Right kidney (tissue), 1 donor: ENCODE measurements at regions not wholly inside any gene's neighbourhood (a gene's known extent, or its start where the extent isn't known, plus 50 kb on each side); places are given as distances from the start of the nearest gene placed in this dataset.
A peak's percentile ranks its signal among the peaks of the same experiment; 100 is the strongest.
"Not testable (repeated sequence)": the region's sequence is repeated elsewhere in the genome, so short reads cannot be mapped to it uniquely, and the experiment has no call there.

Experiments used
- DNase-seq: peaks from one replicate; pipeline ENCODE4 v3.0.0-alpha.2; 2016

DNA sequence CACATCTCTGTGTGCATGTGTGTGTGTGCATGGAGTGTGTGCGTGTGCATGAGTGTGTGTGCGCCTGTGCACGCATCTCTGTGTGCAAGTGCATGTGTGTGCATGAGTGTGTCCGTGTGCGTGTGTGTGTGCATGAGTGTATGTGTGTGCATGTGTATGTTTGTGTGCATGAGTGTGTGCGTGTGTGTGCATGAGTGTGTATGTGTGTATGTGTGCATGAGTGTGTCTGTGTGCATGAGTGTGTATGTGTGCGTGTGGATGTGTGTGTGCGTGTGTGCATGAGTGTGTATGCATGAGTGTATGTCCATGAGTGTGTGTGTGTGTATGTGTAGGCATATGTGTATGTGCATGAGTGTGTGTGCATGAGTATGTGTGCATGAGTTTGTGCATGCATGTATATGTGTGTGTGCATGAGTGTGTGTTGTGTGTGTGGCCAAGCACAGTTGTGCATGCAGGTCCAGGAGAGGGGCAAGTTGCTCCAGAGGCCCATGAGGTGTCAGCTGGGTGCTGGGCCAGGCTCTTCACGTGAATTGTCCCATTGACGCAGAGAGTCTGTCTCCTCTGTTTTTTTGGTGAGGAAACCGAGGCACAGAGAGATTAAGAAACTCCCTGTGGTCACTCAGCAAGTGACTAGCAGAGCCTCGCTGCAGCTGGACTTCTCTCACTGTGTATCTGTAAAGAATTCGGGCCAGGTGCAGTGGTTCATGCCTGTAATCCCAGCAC, 75.5 kb downstream of the ASB1 start:
- no peak for DNase-seq

DNA sequence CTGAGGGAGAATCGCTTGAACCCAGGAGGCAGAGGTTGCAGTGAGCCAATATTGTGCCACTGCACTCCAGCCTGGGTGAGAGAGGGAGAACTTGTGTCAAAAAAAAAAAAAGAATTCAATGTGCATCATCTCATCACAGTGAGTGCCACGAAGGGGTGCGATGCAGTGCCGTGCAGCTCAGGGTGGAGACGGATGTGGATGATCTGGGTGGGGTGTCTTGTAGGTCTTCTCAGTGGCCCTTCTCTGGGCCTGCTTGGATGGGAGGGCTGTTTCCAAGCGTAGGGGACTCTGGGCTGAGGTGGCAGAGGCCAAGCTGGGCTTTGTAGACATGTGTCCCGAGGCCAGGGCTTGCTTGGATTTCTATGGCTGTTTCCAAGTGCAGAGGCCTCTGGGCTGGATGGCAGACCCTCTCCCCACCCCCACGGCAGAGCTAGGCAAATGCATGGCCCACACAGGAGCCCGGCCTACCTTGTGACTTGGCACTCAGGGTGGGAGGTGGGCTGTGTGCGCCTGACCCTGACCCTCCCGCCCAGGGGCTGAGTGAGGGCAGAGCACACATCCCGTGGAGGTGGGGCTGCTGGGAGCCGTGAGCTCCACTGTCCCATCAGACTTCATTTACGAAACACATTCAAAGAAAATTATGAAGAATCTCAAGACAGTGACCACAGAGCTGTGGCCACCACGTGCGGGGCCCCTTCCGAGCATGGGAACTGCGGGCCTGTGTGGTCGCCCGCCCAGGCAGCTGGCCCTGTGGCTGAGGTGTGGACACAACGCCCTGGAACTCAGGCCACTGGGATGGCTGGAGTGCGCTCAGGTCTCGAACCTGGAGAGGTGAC, 76.4 kb downstream of the ASB1 start:
- DNase-seq, result no peak

DNA sequence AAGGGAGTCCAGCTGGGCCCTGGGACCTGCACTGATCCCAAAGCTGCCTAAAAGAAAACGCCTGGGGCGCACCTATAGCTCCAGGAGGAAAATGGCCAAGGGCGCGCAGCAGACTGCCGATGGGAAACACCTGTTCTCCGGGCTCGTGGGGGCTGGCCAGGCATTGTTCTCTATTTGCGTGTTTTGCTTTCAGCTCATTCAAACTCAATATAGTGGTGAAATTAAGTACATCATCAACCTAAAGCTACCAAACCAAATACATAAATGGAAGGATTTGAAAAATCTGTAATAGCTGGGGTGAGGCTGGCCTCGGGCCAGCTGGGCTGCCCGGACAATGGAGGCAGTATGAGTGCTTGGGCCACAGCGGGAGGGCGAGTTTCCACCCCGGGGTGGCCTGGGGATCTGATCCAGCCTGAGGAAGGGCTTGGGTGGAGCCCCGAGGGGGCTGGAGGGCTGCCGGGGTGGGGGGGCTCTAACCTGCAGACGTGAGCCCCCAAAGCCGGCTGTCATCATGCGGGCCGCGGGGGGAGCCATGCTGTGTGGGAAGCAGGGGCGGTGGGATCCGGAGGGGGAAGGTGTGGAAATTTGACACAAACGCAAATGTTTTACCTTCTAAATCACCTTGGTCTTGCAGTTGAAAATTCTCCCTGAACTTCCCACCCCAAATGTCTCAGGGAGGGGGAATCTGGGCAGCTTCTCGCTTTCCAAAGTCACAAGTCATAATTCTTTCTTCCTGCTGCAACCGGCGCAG, 77.6 kb downstream of the ASB1 start:
- DNase-seq, result peak; percentile 35

DNA sequence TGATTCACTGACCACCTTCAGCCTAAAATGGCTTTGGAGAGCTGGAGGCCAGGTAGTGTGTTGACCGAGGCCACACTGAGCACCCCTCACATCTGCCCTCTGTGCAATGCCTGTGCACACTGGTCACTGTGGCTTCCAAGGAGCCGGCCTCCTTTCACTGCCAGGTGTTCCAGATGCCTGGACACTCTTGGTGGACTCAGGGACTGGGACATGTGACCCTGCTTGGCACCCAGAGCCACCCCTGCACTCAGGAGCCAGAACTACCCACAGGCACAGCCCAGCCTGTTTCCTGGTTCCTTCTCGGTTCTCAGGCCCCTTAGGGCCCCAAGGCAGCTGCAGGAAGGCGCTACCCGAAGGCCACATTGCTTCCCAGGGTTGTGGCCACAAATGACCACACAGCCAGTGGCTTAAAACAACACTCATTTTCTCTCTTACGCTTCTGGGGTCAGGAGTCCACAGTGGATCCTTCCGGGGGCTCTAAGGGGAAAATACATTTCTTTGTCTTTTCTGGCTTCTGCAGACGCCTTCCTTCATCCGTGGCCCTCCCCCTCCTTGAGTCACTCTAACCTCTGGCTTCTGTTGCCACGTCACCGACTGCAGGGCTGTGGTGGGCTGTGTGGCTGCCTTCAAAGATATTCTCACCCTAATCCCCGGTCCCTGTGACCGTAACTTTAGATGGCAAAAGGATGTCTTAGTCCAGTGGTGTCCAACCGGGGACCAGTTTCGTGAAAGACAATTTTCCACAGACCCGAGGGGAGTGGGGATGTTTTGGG, 78.6 kb downstream of the ASB1 start:
- DNase-seq, result no peak

DNA sequence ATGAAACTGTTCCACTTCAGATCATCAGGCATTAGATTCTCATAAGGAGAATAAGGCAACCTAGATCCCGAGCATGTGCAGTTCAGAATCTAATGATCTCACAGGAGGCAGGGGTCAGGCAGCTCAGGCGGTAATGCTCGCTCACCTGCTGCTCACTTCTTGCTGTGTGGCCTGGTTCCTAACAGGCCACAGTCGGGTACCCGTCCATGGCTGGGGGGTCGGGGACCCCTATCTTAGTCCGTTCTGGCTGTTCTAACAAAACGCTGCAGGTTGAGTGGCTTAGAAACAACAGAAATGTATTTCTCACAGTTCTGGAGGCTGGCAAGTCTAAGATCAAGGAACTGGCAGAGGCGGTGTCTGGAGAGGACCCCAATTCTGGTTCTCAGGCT, 79.2 kb downstream of the ASB1 start:
- DNase-seq, result no peak

DNA sequence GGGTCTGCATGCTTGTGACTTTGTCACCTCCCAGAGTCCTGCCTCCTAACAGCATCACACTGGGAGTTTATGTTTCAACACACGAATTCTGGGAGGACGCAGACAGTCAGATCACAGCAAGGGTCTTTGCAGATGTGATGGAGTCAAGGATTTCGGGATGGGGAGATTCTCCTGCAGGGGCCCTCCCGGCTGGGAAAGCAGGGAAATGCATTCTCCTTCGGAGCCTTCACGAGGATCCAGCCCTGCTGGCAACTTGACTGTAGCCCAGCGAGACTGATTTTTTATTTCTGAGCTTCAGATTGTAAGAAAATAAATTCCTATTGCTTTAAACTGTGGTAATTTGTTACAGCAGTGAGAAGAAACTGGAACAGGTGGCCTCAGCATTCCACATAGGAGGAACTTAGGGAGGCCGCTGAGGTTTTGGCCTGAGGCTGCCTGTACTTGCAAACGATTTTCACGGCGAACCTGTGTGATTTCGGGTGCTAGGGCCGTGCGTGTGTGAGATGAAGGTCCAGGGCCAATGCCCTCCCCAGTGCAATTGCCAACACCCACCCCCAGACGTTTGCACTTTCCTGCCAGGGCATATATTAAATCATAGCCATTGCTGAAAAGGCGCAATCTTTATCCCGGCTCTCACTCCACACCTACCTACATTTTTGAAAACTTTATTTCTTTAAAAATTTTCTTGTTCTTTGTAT, 79.8 kb downstream of the ASB1 start:
- DNase-seq, result no peak

DNA sequence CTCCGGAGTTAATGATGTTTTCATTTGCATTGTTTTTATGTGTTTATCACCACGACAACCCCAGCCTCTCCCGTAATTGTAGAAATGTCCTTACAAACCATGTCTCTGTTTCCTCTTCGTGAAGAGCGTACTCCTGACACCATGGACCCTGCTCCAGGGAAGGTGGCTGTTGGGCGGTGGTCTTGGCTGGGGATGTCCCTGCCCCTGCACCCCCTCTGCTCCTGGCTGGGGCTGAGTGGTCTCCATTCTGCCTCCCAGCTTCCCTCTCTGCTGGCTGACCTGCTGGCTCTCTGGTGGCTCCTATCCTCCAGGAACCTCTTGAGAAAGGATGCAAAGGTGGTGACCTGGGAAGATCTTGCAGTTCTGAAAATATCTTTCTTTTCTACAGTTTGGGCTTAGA, 81.1 kb downstream of the ASB1 start:
- DNase-seq, result no peak

DNA sequence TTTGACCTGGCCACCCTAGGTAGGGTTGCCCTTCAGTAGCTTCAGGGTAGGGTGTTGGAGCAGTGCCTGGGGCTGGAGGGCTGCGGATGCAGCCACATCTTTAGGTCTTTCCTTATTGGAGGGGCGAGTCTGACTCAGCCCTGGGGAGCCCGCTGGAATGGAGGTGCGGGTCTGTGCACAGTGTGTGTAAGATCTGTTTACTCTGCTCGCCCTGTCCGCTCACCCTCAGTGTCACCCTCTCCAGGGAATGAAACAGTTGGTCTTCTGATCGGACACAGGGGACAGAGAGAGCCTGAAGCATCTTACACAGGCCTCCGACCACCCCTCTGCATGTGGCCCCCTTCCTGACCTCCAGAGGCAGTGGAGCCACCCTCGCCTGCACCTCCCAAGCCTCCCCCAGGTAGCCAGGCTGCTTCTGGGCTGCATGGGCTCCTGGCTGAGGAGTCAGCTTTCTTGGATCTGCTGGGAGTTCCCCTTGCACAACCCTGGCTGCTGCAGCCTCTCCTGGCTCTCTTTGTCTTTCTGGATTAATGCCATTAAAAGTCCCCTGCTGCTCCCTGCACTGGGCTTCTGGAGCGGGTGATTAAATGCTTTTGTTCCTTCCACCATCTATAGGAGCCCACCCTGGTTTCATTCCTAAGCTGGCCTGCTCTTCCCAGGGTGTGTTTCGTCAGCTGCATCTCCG, 82.6 kb downstream of the ASB1 start:
- no peak for DNase-seq

DNA sequence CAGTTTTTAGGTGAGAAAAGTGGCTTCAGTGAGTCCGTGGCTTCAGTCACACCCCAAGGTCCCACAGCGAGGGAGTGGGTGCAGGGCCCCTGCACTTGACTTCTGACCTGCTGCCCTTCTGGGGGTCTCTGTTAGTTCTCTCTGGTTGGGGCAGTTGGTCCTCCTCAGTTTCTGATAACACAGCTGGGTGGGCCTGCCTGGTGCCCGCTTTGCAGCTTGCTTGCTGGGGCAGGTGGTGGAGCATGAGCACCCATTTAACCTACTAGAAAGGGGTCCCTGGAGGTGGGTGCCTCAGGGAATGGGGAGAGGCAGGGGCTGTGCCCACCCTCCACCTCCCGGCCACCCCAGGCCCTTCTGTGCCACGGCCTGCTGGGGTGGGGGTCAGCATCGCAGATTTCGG, 83.2 kb downstream of the ASB1 start:
- DNase-seq, result no peak

DNA sequence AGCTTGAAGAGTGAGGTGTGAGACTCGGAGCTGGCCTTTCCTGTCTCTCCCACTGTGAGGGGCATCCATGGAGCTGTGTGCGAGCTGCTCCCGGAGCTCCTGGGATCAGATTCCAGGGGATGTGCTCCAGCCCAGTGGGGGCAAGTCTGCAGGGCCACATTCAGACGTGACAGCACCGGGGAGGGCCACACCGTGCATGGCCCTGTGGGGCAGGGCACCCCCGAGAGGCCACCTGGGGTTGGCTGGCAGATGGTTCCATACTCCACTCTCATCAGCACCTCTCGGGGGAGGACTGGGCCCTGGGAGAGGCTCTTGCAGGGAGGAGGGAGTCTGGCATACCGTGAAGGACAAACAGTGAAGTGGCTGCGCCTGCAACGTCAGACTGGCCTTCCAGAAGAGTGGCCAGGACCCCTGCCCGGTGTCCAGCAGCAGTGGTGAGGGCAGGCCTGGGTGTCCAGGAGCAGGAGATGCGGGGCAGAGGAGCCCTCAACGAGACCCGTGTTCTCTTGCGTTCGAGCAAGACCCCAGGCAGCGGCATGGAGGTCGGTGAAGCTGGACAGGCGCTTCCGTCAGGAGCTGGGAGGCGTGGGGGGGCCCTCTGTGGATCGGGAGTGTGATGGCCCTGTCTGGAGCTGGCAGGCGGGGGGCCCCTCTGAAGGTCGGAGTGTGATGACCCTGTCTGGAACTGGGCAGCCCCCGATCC, 84.3 kb downstream of the ASB1 start:
- DNase-seq, result no peak

DNA sequence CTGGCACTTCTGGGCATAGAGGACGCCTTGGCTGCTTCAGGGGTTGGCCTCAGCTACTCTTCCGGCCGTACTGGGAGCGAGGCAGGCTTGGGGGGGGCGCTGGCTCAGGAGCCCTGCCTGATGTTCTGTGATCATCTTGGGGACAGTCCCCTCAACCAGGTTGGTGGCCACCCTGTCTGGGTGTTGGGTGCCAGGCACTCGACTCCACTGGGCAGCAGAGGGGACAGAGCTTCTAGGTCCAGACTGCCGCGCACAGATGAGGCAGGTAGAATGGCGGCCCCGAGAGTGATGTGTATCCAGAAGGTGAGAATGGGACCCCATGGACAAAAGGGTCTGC, 84.9 kb downstream of the ASB1 start:
- DNase-seq, result no peak

DNA sequence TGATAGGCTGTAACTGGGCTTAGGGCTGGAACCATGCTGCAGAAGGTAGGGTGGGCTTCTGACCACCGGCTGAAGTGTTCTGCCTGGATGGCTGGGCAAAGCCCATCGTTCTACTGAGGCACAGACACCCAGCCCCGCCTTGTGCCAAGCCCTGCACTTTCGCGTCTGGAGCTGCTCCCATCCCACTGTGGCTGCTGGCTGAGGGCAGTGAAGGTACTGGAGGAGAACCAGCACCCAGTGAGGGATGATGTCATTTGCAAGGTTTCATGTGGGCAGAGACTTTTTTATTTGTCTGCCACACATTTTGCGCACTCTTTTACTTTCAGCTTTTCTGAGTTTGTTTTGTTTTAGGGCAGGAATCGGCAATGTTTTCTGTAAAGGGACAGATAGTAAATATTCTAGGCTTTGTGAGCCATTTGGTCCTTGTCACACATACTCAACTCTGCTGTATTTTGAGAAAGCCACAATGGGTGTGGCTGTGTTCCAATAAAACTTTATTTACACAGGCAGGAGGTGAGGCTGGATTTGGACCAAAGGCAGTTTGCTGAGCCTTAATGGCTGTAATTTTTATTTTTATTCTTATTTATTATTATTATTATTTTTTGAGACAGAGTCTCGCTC, 85.6 kb downstream of the ASB1 start:
- DNase-seq, result no peak

DNA sequence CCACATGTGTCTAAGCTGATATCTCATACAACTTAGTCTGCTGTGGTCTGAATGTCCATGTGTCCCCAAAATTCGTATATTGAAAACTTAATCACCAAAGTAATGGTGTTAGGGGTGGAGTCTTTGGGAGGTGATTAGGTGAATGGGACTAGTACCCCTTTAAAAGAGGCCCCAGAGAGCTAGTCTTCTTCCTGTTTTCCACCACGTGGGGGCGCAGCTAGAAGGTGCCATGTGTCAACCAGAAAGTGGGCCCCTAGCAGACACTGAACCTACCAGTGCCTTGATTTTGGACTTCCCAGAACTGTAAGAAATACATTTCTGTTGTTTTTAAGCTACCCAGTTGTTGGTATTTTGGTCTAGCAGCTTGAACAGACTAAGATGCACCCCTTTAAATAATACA, 86.6 kb downstream of the ASB1 start:
- no peak for DNase-seq

DNA sequence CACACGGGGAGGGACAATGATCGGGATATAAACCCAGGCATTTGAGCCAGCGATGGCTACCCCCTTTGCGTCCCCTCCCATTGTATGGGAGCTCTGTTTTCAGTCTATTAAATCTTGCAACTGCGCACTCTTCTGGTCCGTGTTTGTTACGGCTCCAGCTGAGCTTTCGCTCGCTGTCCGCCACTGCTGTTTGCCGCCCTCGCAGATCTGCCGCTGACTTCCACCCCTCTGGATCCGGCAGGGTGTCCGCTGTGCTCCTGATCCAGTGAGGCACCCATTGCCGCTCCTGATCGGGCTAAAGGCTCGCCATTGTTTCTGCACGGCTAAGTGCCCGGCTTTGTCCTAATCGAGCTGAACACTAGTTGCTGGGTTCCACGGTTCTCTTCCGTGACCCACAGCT, 87.3 kb downstream of the ASB1 start:
- DNase-seq, result not testable (repeated sequence)

DNA sequence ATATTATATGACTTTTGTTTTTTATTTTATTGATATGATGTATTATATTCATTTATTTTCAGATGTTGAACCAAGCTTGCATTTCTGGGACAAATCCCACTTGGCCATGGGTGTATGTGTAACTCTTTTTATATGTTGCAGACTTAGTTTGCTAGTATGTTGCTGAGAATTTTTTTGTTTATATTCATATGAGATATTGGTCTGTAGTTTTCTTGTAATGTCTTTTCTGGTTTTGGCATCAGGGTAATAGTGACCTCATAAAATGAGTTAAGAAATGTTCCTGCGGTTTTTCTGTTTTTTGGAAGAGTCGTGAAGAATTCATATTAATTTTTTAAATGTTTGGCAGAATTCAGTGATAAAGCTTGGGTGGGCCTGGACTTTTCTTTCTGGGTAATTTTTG, 88.7 kb downstream of the ASB1 start:
- no peak for DNase-seq

DNA sequence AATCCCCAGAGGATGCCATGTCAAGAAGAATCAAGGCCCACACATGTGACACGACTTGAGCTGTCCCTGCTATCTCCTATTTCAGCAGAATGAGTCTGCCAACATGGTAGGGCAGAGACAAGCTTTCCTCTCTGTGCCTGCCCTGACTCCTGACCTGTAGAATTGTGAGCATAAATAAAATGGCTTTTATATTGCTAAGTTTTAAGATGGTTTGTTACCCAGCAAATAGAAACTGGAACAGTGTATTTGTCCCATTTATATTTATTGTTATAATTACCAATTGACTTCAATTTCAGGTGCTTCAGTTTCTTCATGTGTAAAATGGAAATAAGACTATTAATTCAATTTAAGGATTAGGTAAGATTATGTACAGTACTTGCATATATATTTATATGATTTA, 90.5 kb downstream of the ASB1 start:
- no peak for DNase-seq

DNA sequence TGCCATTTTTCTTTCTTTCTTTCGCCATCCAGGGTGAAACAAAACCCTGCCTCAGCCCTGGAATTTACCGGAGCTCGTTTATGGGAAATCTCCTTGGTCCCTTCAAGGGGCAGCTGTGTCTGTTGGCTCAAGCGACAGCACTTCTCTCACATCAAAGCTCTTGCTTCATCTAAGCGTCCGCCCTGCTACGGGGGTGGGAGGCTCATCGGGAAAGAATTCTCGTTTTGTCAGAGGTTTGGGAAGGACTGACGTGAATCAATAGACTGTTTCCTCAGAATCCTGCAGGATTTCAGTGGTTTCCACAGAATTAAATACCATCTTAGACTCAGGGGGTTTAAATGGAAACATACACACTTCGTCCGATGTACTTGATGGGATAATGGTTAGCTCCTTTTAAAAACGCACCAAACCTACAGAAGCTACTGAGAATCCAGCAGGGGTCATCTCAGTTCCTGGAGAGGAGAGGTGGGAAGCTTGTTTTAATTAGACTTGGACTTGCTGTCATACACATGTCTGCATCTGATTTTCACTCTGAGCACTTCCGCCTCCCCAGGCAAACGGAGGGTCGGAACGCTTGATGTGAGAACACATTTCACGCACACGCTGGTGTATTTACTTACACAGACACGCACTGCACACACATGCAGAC, 91.6 kb downstream of the ASB1 start:
- DNase-seq, result no peak

DNA sequence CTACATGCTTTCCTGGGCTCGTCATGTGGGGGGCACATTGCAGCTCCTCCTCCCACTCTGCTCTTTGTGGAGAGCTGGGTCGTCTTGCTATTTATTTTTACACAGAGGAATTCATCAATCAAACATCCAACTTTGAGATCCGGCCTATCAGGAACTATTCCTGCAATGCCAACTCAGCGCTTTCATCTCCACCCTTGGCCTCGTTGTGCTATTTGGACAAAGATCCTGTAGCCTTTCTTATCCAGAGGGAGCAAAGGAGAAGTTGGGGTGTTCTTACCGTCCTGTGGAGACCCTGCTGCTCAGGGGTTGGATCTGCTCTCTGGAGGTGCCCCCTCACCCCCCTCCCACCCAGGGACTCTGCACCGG, 92.1 kb downstream of the ASB1 start:
- DNase-seq, result no peak

DNA sequence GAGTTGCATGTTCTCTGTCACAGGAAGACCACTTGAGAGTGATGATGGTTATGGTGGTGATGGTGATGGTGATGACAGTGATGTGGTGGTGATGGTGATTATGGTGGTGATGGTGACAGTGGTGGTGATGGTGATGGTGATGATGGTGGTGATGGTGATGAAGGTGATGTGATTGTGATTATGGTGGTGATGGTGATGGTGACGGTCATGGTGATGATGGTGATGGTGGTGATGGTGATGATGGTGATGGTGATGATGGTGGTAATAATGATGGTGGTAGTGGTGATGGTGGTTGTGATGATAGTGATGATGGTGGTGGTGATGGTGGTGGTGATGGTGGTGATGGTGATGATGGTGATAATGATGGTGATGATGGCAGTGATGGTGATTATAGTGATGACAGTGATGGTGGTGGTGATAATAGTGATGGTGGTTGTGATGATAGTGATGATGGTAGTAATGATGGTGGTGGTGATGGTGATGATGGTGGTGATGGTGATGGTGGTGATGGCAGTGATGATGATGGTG, 93.7 kb downstream of the ASB1 start:
- DNase-seq, result no peak

DNA sequence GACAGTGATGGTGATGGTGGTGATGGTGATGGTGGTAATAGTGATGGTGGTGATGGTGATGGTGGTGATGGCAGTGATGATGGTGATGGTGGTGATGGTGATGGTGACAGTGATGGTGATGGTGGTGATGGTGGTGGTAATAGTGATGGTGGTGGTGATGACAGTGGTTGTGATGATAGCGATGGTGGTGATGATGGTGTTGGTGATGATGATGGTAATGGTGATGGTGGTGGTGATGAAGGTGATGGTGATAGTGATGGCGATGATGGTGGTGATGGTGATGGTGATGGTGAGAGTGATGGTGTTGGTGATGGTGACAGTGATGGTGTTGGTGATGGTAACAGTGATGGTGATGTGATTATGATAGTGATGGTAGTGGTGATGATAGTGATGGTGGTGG, 94.3 kb downstream of the ASB1 start:
- no peak for DNase-seq
